ENCODE measurements at regions not wholly inside any gene's neighbourhood (a gene's known extent, or its start where the extent isn't known, plus 50 kb on each side); places are given as distances from the start of the nearest gene placed in this dataset.

- DNase-seq (ENCODE audit: low read depth), result no peak
- TF ChIP-seq MAX (IDR thresholded peaks at IDR 0.05; ENCODE audit: low read depth, low read length) (no peak), POLR2A (IDR thresholded peaks at IDR 0.05; ENCODE audit: extremely low read depth, insufficient read length) (no peak), MYC (IDR thresholded peaks at IDR 0.05; ENCODE audit: low read depth, low read length) (no peak), CTCF (IDR thresholded peaks at IDR 0.05; ENCODE audit: low read depth, low read length) (no peak)
- H3K4me3 ChIP-seq (ENCODE audit: low read depth, low read length), result no peak overlapping the region
Measured at GRCh38 chr5:13252699-13253098, 691.8 kb downstream of the DNAH5 start.

- TF ChIP-seq MYC (IDR thresholded peaks at IDR 0.05; ENCODE audit: low read depth, low read length) (no peak), MAX (IDR thresholded peaks at IDR 0.05; ENCODE audit: low read depth, low read length) (no peak), CTCF (IDR thresholded peaks at IDR 0.05; ENCODE audit: low read depth, low read length) (no peak), POLR2A (IDR thresholded peaks at IDR 0.05; ENCODE audit: extremely low read depth, insufficient read length) (no peak)
- H3K4me3 ChIP-seq (ENCODE audit: low read depth, low read length), result no peak overlapping the region
- peak; percentile 69 for DNase-seq (ENCODE audit: low read depth)
Measured at GRCh38 chr5:13251623-13252376, 692.7 kb downstream of the DNAH5 start.

GRCh38 chr5:13250464-13251291 lies 693.8 kb downstream of the DNAH5 start:
- TF ChIP-seq POLR2A (IDR thresholded peaks at IDR 0.05; ENCODE audit: extremely low read depth, insufficient read length), result no peak
- peak; percentile 69 for TF ChIP-seq CTCF (IDR thresholded peaks at IDR 0.05; ENCODE audit: low read depth, low read length)
- DNase-seq (ENCODE audit: low read depth), result peak; percentile 18
- no peak overlapping the region for H3K4me3 ChIP-seq (ENCODE audit: low read depth, low read length)

GRCh38 chr5:13249854-13250253 lies 694.6 kb downstream of the DNAH5 start:
- TF ChIP-seq MAX (IDR thresholded peaks at IDR 0.05; ENCODE audit: low read depth, low read length) (no peak), CTCF (IDR thresholded peaks at IDR 0.05; ENCODE audit: low read depth, low read length) (no peak), POLR2A (IDR thresholded peaks at IDR 0.05; ENCODE audit: extremely low read depth, insufficient read length) (no peak), MYC (IDR thresholded peaks at IDR 0.05; ENCODE audit: low read depth, low read length) (no peak)
- DNase-seq (ENCODE audit: low read depth), result no peak

GRCh38 chr5:13248253-13248652 lies 696.2 kb downstream of the DNAH5 start:
- H3K4me3 ChIP-seq (ENCODE audit: low read depth, low read length), result no peak overlapping the region
- TF ChIP-seq POLR2A (IDR thresholded peaks at IDR 0.05; ENCODE audit: extremely low read depth, insufficient read length) (no peak), MAX (IDR thresholded peaks at IDR 0.05; ENCODE audit: low read depth, low read length) (no peak), CTCF (IDR thresholded peaks at IDR 0.05; ENCODE audit: low read depth, low read length) (no peak), MYC (IDR thresholded peaks at IDR 0.05; ENCODE audit: low read depth, low read length) (no peak)
- DNase-seq (ENCODE audit: low read depth), result no peak

More at GRCh38 chr5:13249854-13250253, 694.6 kb downstream of the DNAH5 start:
- H3K4me3 ChIP-seq (ENCODE audit: low read depth, low read length), result no peak overlapping the region
